HG03066 (cell line): ENCODE measurements at regions not wholly inside any gene's neighbourhood (a gene's known extent, or its start where the extent isn't known, plus 50 kb on each side); places are given as distances from the start of the nearest gene placed in this dataset.

Experiments used
- ATAC-seq: cut with Tn5 transposase; IDR thresholded peaks from one replicate; pipeline ENCODE4 v1.9.1; 2021; ENCODE audit warnings: low read depth; ENCODE audit not compliant: unreplicated experiment

DNA sequence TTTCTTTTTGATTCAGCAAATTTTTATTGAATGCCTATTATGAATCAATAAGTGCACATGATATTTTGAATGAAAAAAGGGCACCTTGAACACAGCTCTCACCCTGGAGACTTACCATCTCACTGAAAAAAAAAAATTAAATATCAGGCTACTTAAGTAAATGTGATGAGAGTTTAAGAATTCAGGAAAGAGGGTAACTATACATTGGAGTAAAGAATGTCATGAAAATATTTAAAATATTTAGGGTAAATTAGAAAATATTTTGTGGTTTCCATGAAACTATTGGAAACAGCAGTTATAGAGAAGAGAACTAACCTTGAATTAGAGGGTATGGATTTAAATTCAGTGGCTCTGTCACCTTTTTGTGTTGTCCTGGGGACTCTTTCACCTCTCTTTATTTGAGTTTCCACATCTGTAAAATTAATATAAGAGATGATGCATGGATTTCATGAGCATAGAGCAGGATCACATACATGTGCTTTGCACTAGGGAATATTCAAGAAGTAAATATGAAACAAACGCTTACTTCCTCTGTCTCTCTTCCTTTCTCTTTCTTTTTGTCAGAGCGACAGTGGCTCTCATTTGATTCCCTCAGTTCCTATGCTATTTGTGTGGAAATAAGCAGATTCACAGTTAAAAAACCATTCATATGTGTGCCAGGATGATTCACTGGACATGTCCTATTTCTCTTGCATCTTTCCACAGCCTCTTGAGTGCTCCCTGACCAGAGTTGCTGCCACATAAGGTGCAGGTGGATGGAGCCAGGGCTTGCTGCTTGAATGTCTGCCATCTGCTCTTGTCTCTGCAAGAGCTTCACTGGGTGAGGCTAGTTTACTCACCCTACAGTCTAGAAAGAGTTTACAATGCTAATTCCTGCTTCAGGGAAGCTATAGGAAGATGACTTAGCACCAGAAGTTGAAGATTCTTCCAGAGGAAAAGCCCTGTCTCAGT, 533.1 kb downstream of the ETS1 start:
- ATAC-seq, result peak; percentile 67

DNA sequence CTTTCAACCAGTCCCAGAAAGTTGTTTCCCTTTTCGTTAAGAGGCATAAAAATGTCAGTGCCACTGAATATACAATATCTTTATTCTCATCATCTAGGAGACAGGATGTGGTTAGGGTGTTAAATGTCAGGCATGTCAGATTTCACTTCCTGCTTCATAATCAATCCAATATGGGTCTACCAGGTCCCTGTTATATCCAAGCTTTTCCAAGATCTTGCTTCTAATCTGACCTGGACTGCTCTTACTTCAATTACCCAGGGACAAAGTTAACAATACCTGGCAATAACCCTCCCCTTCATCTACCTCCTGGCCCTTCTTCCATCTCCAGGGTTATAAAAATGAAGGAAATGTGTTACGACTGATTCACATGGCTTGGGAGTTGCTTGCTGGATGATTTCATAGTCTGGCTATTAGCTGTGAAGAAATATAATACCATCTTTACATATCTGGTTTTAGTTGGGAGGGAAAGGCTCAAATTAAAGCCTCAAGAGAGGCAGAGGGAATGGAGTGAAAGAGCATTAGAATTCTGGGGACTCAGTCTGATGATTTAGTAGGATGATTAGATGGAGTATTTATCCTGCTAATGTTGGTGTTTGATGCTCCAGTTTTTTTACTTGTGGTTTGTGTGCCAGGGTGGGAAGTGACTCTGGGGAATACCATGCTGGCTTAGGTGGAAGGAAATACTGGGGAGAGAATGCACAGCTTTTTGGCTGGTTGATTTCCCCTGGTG, 534.3 kb downstream of the ETS1 start:
- no peak for ATAC-seq

DNA sequence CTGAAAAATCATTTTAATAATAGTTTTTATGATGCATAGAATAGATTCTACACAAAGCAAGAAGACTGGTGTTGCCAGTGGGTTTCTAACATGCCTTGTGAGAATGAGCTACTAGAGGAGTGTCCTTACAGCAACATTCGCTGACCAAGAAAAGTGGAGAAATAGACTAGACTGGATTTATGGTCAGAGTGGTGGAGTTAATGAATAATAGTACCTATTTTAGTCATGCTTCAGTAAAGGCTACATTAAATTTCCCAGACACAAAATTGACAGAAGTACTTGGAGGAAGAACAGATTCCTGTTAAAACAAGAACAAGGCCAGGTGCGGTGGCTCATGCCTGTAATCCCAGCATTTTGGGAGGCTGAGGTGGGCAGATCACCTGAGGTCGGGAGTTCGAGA, 539.2 kb downstream of the ETS1 start:
- no peak for ATAC-seq

DNA sequence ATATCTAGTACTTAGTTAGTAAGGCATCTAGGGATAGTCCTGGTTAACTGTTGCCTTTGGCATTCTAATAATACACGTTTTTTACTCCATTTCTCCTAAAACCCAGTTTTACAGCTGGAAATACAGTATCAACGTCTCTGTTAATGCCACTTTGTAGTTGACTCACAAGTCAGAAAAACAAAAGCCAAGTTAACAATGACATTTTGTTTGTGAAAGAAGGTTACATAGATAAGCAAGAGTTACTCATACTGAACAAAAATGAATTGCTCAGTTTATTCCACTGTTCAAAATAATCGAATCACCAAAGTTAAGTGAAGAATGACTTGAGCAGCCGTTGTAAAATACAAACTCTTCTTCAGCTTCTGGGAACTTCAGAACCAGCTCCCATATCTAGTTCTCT, 540.3 kb downstream of the ETS1 start:
- ATAC-seq, result no peak

DNA sequence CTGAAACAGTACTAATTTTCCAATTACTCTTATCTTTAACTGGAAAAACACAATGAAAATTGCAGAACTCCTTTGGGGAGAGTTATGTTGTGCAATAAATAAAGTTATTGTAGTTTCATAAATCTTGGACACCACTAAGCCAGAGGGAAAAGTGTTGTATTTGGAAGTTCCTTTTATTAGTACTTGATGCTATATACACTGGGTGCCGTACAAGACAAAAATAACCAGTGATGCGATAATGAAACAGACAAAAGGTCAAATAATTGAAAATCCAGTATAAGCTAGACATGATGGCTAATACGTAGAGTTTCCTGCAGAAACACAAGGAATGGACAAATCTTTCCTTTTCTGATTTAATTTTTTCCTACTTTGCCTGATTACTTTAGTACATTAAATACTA, 541.1 kb downstream of the ETS1 start:
- no peak for ATAC-seq

DNA sequence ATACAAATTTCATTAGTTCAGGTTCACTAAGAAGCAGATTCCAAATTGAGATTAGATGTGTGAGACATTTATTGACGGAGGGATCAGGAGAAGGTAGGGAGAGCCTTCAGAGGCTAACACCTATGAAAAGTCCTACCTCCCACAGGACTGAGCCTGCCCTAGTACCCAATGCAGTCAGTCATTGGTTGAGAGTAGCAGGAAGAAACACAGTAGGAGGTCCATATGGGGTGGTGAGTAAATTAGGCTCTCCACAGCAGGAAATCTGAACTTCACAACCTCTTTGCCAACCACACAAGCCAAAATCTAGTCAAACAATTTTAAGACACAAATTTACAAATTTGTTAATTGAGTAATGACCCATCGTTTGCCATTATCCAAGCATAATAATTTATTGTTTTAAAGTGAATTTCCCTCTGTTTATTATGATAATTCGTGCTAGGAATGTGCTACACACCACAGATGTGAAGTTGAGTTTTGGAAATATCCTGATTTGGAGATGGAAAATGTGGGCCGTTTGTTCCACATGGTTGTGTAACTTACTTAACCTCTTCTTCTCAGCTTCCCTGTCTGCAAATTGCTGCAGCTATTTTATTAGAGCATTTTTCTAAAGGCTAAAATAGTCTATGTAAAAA, 542.1 kb downstream of the ETS1 start:
- no peak for ATAC-seq

DNA sequence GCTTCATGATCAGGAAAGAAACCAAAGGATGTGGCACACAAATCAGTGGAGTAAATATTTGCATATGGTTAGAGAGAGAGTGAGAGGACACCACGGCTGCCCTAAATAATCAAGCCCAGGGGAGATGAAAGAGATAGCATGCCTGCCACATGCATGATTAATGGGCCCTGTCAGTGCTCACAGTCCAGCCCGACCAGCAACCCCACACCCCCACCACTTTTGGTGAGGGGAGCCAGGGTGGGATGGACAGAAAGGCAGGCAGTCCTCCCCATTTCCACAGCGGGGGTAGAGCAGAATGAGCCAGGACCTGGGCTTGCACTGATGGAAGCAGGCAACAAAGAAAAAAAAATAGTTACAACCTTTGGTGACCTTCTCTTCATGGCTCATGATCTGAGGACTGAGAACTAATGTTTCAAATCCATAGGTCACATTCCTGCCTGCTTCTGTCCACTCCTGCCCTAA, 545.0 kb downstream of the ETS1 start:
- no peak for ATAC-seq

DNA sequence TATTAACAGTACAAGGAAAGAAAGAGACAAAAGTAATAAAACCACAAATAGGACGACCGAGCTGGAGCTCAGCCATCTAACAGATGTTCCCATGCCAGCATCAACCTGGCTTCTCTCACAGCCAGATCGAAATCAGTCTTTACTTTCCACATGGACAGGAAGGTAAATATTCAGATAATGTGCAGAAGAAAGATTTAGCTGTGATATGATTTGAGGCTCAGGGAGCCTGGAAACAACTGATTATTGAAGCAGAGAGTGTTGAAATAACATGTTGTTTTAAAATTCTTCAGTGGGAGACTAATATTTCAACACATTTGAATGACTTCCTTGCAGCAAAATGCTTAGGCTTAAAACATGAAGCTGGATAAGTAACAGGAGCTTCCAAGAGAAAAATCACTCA, 546.8 kb downstream of the ETS1 start:
- ATAC-seq, result no peak

DNA sequence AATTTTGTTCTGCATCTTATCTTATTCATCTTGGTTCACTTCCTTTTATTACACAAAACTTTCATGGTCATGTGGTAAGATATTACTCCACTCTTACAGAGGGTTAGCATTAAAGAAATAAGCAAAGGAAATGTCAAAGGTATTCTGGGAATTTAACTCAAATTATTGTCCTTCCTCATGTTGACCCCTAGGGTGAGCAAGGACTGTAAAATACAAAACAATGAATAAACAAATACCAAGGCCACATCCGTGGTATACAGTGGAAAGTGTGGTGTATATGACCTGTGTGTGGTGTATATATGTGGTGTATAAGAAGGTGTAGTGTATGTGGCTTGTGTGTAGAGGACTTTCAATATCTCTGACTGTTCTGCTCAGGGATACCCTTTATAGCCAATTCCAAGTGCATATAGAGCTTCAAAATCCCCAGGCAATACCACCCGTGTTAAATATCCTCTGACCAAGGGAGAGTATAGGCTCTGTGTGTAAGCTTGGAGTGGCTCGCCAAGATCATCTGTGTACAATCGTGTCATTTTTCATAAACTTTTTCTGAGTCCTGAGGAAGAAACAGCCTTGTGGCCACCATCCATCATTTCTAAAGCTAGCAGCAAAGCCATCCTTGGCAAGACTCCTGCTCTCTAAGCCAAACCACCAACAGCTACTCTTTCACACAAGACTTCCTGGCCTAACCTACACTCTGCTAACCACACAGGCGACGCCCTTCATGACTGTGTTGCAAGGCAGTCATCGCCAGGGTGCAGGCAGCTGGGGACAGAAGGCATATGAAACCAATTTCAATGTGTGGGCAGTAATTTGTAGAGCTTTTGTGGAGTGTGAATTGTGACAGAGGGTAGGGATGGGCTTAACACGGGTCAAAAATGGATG, 548.0 kb downstream of the ETS1 start:
- ATAC-seq, result peak; percentile 87

DNA sequence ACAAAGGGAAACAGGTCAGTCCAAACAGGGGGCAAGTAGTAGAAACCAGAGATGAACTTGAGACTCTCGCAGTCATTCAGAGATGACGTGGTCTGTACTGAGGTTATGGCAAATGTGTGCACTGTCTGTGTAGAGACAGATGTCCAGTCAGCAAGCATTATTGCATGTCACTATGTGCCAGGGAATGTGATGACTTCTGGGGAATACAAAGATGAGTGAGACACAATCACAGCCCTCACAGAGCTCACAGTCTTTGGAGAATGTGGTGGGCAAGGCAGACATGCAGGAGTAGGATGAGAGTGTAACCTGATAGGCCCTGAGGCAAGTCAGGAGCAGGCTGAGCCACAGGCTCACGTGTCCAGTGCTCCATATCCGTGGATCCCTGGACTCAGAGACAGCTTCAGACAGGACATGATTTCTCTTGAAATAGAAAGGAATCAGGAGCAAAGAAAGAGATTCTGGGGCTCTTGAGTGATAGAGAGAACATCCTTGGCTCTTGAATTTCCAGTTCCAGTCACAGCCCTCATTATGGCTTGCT, 550.7 kb downstream of the ETS1 start:
- ATAC-seq, result no peak

DNA sequence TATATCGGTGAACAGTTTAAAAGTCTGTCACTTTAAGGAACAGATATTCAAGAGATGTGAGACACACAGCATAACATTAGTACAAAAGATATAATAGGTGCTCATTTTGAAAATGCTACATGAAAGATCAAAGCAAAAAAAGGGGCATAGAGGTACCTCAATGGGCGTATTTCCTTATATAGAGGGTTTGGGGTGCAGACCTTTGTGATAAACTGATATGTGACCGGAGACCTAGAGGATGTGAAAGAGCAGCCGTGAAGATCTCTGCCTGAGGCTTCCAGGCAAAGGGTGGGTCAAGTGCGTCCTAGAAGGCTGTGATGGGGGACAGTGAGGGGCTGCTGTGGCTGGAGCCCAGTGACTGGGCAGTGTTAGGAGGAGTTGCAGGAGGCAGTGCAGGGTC, 551.4 kb downstream of the ETS1 start:
- no peak for ATAC-seq

DNA sequence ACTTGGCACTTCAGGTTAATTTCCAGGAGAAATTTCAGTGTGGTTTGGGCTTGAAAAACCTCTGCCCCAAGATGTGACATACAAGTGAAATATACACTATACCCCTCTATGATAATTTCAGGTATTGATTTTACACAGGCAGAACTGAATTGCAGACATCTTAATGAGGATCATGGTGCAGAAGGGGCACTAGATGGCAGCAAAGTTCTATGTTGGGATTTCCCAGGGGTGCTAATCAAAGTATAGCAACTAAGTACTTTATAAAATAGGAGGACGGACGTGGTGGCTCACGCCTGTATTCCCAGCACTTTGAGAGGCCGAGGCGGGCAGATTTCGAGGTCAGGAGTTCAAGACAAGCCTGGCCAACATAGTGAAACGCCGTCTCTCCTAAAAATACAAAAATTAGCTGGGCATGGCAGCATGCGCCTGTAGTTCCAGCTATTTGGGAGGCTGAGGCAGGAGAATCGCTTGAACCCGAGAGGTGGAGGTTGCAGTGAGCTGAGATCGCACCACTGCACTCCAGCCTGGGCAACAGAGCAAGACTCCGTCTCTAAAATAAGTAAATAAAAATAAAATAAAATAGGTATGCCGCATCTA, 555.7 kb downstream of the ETS1 start:
- ATAC-seq, result peak; percentile 84

DNA sequence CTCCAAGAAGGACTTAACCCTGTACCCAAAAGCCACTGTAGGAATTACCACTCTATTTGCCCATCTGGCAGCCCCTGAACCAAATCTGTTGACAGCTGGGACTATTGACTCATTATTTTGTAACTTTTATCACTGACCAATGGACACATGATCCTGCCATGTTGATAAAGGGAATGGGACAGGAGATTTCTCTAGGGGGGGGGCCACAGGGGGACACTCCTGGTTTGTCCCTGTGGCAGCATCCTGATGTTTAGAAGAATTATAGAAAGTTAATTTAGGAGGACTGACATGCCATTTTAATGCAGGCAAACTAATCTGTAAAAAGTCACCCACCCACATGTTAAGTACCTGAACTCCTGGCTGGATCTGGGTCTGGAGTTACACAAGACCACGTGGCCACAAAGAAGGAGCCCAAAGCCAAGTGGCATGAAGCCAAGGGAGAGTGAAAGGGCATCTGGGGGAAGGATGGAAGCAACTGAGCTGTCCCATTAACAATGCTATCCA, 558.1 kb downstream of the ETS1 start:
- no peak for ATAC-seq

DNA sequence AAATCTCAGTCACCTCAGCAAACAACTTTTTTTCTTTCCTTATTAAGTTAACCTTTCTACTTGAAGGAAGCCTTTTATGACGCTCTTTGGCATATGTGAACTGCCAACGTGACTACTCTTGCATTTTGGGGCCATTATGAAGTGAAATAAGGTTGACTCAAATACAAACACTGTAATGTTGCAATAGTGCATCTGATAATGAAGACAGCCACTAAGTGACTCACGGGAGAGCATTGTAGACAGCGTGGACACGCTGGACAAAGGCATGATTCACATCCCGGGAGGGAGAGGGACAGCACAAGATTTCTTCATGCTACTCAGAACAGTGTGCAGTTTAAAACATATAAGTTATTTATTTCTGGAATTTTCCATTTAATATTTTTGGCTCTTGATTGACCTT, 560.8 kb downstream of the ETS1 start:
- ATAC-seq, result no peak

DNA sequence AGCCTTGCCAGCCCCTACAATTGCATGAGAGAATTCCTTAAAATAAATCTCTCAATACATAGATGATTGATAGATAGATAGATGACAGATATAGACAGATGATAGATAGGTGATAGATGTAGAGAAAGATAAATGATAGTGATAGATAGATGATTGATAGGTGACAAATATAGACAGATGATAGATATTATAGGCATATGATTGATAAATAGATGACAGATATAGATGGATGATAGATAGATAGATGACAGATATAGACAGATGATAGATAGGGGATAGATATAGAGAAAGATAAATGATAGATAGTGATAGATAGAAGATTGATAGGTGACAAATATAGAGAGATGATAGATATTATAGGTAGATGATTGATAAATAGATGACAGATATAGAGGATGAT, 564.6 kb downstream of the ETS1 start:
- ATAC-seq, result no peak

DNA sequence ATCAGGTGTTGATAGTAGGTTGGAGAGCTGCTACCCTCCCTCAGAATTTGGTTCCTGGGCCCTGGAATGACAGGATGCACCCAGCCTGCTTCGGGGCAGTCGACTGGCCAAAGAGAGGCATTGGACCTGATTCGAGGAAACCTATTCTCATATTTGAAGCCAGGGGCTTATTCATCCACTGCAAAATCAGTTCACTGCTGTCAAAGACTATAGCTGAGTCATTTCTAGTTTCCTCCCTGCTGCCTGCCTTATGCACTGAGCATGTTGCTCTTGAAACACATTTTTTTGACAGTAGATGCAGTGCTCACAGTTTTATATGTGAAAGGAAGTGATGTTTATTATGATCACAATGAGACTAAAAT, 565.4 kb downstream of the ETS1 start:
- ATAC-seq, result no peak

DNA sequence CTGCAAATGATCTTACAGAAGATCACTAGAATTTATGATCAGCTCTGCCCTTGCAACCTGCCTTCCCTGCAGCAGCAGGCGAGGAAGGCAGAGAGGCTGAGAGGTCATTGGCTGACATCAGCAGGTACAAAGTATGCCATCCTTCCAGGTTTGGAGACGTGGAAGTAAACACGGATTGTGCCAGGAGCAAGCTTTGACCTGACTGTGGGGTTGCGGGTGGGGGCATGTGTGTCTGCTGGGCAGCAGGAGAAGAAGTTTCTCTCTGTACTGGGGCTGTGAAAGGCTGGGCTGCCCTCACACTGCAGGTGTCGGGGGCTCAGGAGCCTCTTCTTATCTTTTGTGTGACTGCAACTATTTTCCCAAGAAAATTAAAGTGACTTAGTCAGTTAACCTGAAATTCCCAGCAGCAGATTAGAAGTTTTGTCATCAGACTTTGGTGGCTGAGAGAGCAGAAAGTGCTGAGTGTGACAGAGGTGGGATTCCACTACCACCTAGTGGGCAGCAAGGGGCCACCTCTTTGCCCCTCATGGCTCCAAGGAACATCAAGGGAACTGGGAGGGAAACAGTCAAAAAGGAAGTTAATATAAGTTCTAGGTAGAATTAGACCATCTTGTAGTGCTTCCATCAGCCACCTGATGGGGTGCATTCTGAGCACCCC, 565.9 kb downstream of the ETS1 start:
- ATAC-seq, result no peak

DNA sequence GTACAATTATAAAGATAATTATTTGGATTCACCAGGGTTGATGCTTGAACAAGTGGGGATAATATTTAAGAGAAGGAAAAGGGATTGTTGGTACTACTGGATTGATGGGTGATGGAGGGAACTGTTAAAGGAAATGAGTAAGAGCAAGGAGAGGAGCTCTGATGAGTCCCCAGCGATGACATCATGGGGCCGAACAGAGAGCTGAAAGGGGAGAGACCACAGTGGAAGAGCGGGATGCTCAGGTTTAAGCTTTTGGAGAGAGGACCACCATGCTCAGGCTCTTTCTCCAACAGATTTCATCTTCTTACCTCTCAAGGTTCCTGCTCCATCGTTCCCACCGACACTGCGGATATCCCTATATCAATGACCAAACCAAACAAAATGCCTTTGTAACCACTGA, 568.7 kb downstream of the ETS1 start:
- no peak for ATAC-seq

DNA sequence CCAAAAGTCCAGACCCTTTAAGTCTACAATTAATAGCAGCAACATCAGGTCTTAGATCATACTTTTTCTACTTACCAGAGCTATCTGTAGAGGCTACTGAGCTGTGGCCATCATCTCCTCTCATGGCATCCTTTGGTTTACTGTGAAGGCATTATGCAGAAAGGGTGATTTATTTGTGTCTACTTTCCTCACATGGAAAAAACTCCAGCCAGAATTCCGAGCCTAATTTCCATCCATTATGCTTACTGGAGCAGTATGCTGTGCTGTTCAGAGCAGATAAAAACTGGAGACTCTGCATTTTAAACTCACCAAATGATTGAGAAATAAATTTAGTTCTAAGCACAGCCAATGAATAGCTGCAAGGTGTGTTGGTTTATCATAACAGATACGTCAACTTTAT, 581.8 kb downstream of the ETS1 start:
- no peak for ATAC-seq
